Cardiac fibroblast (primary cell): ENCODE measurements at regions not wholly inside any gene's neighbourhood (a gene's known extent, or its start where the extent isn't known, plus 50 kb on each side); places are given as distances from the start of the nearest gene placed in this dataset.
"Not testable (repeated sequence)": the region's sequence is repeated elsewhere in the genome, so short reads cannot be mapped to it uniquely, and the experiment has no call there.

Experiments
- DNase-seq, 2 donors: peaks; one replicate each; pipeline versions ENCODE4 v3.0.0 to v3.0.0-alpha.2; 2010; ENCODE audit warnings: low read depth in 2 of 2
- H3K4me3 ChIP-seq, 2 donors: replicated peaks in 1 of 2; 1 replicate in 1 of 2; 2 replicates in 1 of 2; pipeline ENCODE4 v1.5.1; 2011; ENCODE audit warnings: low read depth in 2 of 2, low read length in 2 of 2, mild to moderate bottlenecking in 2 of 2, moderate library complexity in 1 of 2
- CTCF ChIP-seq: IDR thresholded peaks from one replicate; pipeline ENCODE4 v1.5.1; 2011; ENCODE audit warnings: low read depth, mild to moderate bottlenecking, low read length, inconsistent platforms

- no peak for DNase-seq
- no peak overlapping the region for H3K4me3 ChIP-seq
- no peak for TF ChIP-seq CTCF
Measured at GRCh38 chr6:168934660-168935627, 318.7 kb downstream of the THBS2 start.

GRCh38 chr6:168932171-168932570, 321.5 kb downstream of the THBS2 start:
- H3K4me3 ChIP-seq, DNase-seq: not testable (repeated sequence)

GRCh38 chr6:168931072-168931471, 322.6 kb downstream of the THBS2 start:
- DNase-seq: not testable (repeated sequence)

DNA sequence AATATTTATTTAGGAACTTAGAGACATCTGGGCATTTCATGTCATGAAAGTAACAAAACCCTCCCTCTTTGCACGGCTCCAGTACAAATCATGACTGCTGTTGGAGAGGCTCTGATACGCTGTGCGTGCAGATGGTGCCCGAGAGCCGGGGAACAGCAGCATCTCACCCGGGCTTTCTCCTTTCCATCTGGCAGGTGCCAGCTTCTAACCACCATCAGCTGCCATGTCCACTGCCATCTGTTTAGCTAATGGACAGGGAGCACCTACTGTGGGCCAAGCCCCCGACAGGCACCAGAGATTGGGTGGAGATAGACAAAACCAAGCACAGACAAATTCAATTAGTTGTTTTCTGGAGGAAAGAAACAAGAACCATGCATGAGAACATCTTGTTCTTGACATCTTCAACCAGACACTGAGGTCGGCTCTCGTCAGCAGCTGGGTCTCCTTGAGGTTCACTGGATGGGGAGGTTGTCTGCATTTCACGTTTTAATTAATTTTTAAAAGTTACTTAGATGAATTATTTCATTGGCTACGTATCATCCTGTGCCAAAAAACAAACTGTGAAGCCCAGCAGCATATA, 323.7 kb downstream of the THBS2 start:
- no peak for TF ChIP-seq CTCF
- no peak for DNase-seq
- H3K4me3 ChIP-seq: no peak overlapping the region

More at GRCh38 chr6:168931072-168931471, 322.6 kb downstream of the THBS2 start:
- not testable (repeated sequence) for H3K4me3 ChIP-seq

DNA sequence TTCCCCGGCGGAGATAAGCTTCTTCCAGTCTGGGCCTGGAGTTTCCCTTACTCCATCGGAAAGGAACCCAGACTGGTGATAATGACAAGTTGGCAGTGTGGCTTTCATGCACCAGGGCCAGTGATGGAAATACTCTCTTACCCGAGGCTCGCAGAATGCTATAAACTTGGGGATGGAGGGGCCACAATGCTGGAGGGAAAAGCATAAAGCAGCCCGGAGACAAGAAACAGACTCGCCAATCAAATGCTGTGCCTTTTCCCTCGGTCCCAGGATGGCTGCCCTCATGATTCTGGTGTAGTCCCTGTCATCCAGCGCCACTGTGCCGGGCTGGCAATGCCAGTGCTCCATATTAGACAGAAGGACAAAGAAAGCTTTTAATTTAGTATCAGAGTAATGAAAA, 325.6 kb downstream of the THBS2 start:
- no peak for DNase-seq
- no peak overlapping the region for H3K4me3 ChIP-seq
- no peak for TF ChIP-seq CTCF

- no peak for DNase-seq
- no peak overlapping the region for H3K4me3 ChIP-seq
- TF ChIP-seq CTCF: no peak
Measured at GRCh38 chr6:168927026-168927425, 326.6 kb downstream of the THBS2 start.

DNA sequence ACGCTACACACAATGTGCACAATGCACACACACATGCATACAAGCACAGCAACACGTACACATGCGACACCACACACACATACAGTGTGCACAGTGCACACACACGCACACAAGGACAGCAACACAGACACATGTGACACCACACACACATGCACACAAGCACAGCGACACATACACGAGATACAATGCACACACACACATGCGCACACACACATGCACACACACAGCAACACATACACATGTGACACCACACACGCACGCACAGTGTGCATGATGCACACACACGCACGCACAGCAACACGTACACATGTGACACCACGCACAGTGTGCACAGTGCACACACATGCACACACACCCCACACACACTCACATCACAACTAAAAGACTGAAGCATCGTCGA, 327.3 kb downstream of the THBS2 start:
- no peak overlapping the region for H3K4me3 ChIP-seq
- TF ChIP-seq CTCF: no peak
- DNase-seq: no peak
